Germinal center (tissue), 1 donor: ENCODE measurements at regions not wholly inside any gene's neighbourhood (a gene's known extent, or its start where the extent isn't known, plus 50 kb on each side); places are given as distances from the start of the nearest gene placed in this dataset.

ENCODE experiments used
- DNase-seq: peaks from one replicate; pipeline ENCODE4 v3.0.0; 2012; ENCODE audit warnings: mixed read lengths, low spot score

- no peak for DNase-seq
Observed at GRCh38 chr10:8229153-8229552, 174.7 kb downstream of the GATA3 start.

- DNase-seq: no peak
Observed at GRCh38 chr10:8230902-8231301, 176.4 kb downstream of the GATA3 start.

GRCh38 chr10:8233049-8233448 is 178.6 kb downstream of the GATA3 start:
- DNase-seq: no peak

- DNase-seq: no peak
Observed at GRCh38 chr10:8233832-8234259, 179.4 kb downstream of the GATA3 start.

GRCh38 chr10:8235253-8236027 is 181.0 kb downstream of the GATA3 start:
- no peak for DNase-seq

- no peak for DNase-seq
Observed at GRCh38 chr10:8238986-8239385, 184.5 kb downstream of the GATA3 start.

- no peak for DNase-seq
Observed at GRCh38 chr10:8240861-8241260, 186.4 kb downstream of the GATA3 start.

GRCh38 chr10:8242295-8242872 is 187.9 kb downstream of the GATA3 start:
- DNase-seq: no peak

GRCh38 chr10:8245131-8245813 is 190.8 kb downstream of the GATA3 start:
- no peak for DNase-seq

- DNase-seq: no peak
Observed at GRCh38 chr10:8245814-8246142, 191.3 kb downstream of the GATA3 start.

GRCh38 chr10:8246548-8246947 is 192.1 kb downstream of the GATA3 start:
- DNase-seq: no peak

- DNase-seq: no peak
Observed at GRCh38 chr10:8247191-8247590, 192.7 kb downstream of the GATA3 start.

GRCh38 chr10:8248868-8249267 is 194.4 kb downstream of the GATA3 start:
- no peak for DNase-seq

- no peak for DNase-seq
Observed at GRCh38 chr10:8254350-8254749, 199.9 kb downstream of the GATA3 start.

- DNase-seq: no peak
Observed at GRCh38 chr10:8255301-8255700, 200.8 kb downstream of the GATA3 start.

- no peak for DNase-seq
Observed at GRCh38 chr10:8260645-8261044, 206.2 kb downstream of the GATA3 start.

GRCh38 chr10:8262317-8262716 is 207.8 kb downstream of the GATA3 start:
- no peak for DNase-seq

- DNase-seq: no peak
Observed at GRCh38 chr10:8269976-8270375, 215.5 kb downstream of the GATA3 start.

- no peak for DNase-seq
Observed at GRCh38 chr10:8272794-8273425, 218.4 kb downstream of the GATA3 start.

GRCh38 chr10:8273749-8274148 is 219.3 kb downstream of the GATA3 start:
- no peak for DNase-seq

- DNase-seq: no peak
Observed at GRCh38 chr10:8275911-8276310, 221.4 kb downstream of the GATA3 start.

- no peak for DNase-seq
Observed at GRCh38 chr10:8278099-8278498, 223.6 kb downstream of the GATA3 start.

- DNase-seq: no peak
Observed at GRCh38 chr10:8279598-8279997, 225.1 kb downstream of the GATA3 start.
